ENCODE measurements at regions not wholly inside any gene's neighbourhood (a gene's known extent, or its start where the extent isn't known, plus 50 kb on each side); places are given as distances from the start of the nearest gene placed in this dataset.
"Not testable (repeated sequence)": the region's sequence is repeated elsewhere in the genome, so short reads cannot be mapped to it uniquely, and the experiment has no call there.

GRCh38 chr2:131641414-131642206 lies 113.9 kb downstream of the CCDC74A start:
- H3K27ac ChIP-seq (ENCODE audit: low read length): no peak overlapping the region
- no peaks in the 10 kb centered on the region for H3K9me3 ChIP-seq (ENCODE audit: control insufficient read depth in 1 of 2, low read length in 2 of 2)
- H3K36me3 ChIP-seq (ENCODE audit: control insufficient read depth in 1 of 2, insufficient read depth in 2 of 2, low read length in 2 of 2): no peaks in the 10 kb centered on the region
- H3K4me3 ChIP-seq (ENCODE audit: low read depth in 1 of 2, low read length in 2 of 2): no peak overlapping the region
- no peaks in the 10 kb centered on the region for H3K4me1 ChIP-seq (ENCODE audit: control insufficient read depth in 1 of 2, insufficient read depth in 2 of 2, low read length in 2 of 2)
- H3K27me3 ChIP-seq (ENCODE audit: low read depth, low read length): no peaks in the 10 kb centered on the region

GRCh38 chr2:131643180-131643579 lies 115.5 kb downstream of the CCDC74A start:
- H3K4me1 ChIP-seq (ENCODE audit: control insufficient read depth in 1 of 2, insufficient read depth in 2 of 2, low read length in 2 of 2); H3K36me3 ChIP-seq (ENCODE audit: control insufficient read depth in 1 of 2, insufficient read depth in 2 of 2, low read length in 2 of 2); H3K9me3 ChIP-seq (ENCODE audit: control insufficient read depth in 1 of 2, low read length in 2 of 2); H3K27me3 ChIP-seq (ENCODE audit: low read depth, low read length); H3K4me3 ChIP-seq (ENCODE audit: low read depth in 1 of 2, low read length in 2 of 2); H3K27ac ChIP-seq (ENCODE audit: low read length): not testable (repeated sequence)

GRCh38 chr2:131645177-131645765 lies 117.6 kb downstream of the CCDC74A start:
- Histone ChIP-seq H3K4me1 (ENCODE audit: control insufficient read depth in 1 of 2, insufficient read depth in 2 of 2, low read length in 2 of 2) (no peaks in the 10 kb centered on the region), H3K4me3 (ENCODE audit: low read depth in 1 of 2, low read length in 2 of 2) (no peak overlapping the region), H3K27ac (ENCODE audit: low read length) (no peak overlapping the region), H3K27me3 (ENCODE audit: low read depth, low read length) (no peaks in the 10 kb centered on the region), H3K9me3 (ENCODE audit: control insufficient read depth in 1 of 2, low read length in 2 of 2) (no peaks in the 10 kb centered on the region), H3K36me3 (ENCODE audit: control insufficient read depth in 1 of 2, insufficient read depth in 2 of 2, low read length in 2 of 2) (no peaks in the 10 kb centered on the region)

- H3K27ac ChIP-seq (ENCODE audit: low read length); H3K36me3 ChIP-seq (ENCODE audit: control insufficient read depth in 1 of 2, insufficient read depth in 2 of 2, low read length in 2 of 2); H3K27me3 ChIP-seq (ENCODE audit: low read depth, low read length); H3K4me1 ChIP-seq (ENCODE audit: control insufficient read depth in 1 of 2, insufficient read depth in 2 of 2, low read length in 2 of 2); H3K9me3 ChIP-seq (ENCODE audit: control insufficient read depth in 1 of 2, low read length in 2 of 2): not testable (repeated sequence)
- peak overlapping the region in 1 of 2 donors; percentile 47 for H3K4me3 ChIP-seq (ENCODE audit: low read depth in 1 of 2, low read length in 2 of 2)
Measured at GRCh38 chr2:131646220-131646619, 118.5 kb downstream of the CCDC74A start.

- Histone ChIP-seq H3K27me3 (ENCODE audit: low read depth, low read length) (no peaks in the 10 kb centered on the region), H3K27ac (ENCODE audit: low read length) (no peak overlapping the region), H3K4me1 (ENCODE audit: control insufficient read depth in 1 of 2, insufficient read depth in 2 of 2, low read length in 2 of 2) (no peaks in the 10 kb centered on the region), H3K4me3 (ENCODE audit: low read depth in 1 of 2, low read length in 2 of 2) (peak overlapping the region in 1 of 2 donors; percentile 47), H3K36me3 (ENCODE audit: control insufficient read depth in 1 of 2, insufficient read depth in 2 of 2, low read length in 2 of 2) (no peaks in the 10 kb centered on the region), H3K9me3 (ENCODE audit: control insufficient read depth in 1 of 2, low read length in 2 of 2) (no peaks in the 10 kb centered on the region)
Measured at GRCh38 chr2:131646669-131647297, 119.1 kb downstream of the CCDC74A start.

- not testable (repeated sequence) for H3K4me1 ChIP-seq (ENCODE audit: control insufficient read depth in 1 of 2, insufficient read depth in 2 of 2, low read length in 2 of 2); H3K9me3 ChIP-seq (ENCODE audit: control insufficient read depth in 1 of 2, low read length in 2 of 2); H3K4me3 ChIP-seq (ENCODE audit: low read depth in 1 of 2, low read length in 2 of 2); H3K27me3 ChIP-seq (ENCODE audit: low read depth, low read length); H3K36me3 ChIP-seq (ENCODE audit: control insufficient read depth in 1 of 2, insufficient read depth in 2 of 2, low read length in 2 of 2); H3K27ac ChIP-seq (ENCODE audit: low read length)
Measured at GRCh38 chr2:131648565-131648964, 120.9 kb downstream of the CCDC74A start.

- H3K36me3 ChIP-seq (ENCODE audit: control insufficient read depth in 1 of 2, insufficient read depth in 2 of 2, low read length in 2 of 2); H3K27me3 ChIP-seq (ENCODE audit: low read depth, low read length); H3K9me3 ChIP-seq (ENCODE audit: control insufficient read depth in 1 of 2, low read length in 2 of 2); H3K4me1 ChIP-seq (ENCODE audit: control insufficient read depth in 1 of 2, insufficient read depth in 2 of 2, low read length in 2 of 2); H3K4me3 ChIP-seq (ENCODE audit: low read depth in 1 of 2, low read length in 2 of 2); H3K27ac ChIP-seq (ENCODE audit: low read length): not testable (repeated sequence)
Measured at GRCh38 chr2:131652246-131652645, 124.6 kb downstream of the CCDC74A start.

- H3K4me3 ChIP-seq (ENCODE audit: low read depth in 1 of 2, low read length in 2 of 2); H3K4me1 ChIP-seq (ENCODE audit: control insufficient read depth in 1 of 2, insufficient read depth in 2 of 2, low read length in 2 of 2); H3K27ac ChIP-seq (ENCODE audit: low read length): not testable (repeated sequence)
Measured at GRCh38 chr2:131654107-131654506, 126.4 kb downstream of the CCDC74A start.

GRCh38 chr2:131656816-131657633 lies 129.3 kb downstream of the CCDC74A start:
- no peaks in the 10 kb centered on the region for H3K4me1 ChIP-seq (ENCODE audit: control insufficient read depth in 1 of 2, insufficient read depth in 2 of 2, low read length in 2 of 2)
- no peak overlapping the region for H3K27ac ChIP-seq (ENCODE audit: low read length)
- no peaks in the 10 kb centered on the region for H3K36me3 ChIP-seq (ENCODE audit: control insufficient read depth in 1 of 2, insufficient read depth in 2 of 2, low read length in 2 of 2)
- H3K27me3 ChIP-seq (ENCODE audit: low read depth, low read length): no peaks in the 10 kb centered on the region
- H3K4me3 ChIP-seq (ENCODE audit: low read depth in 1 of 2, low read length in 2 of 2): no peak overlapping the region
- H3K9me3 ChIP-seq (ENCODE audit: control insufficient read depth in 1 of 2, low read length in 2 of 2): no peaks in the 10 kb centered on the region

More at GRCh38 chr2:131654107-131654506, 126.4 kb downstream of the CCDC74A start:
- H3K9me3 ChIP-seq (ENCODE audit: control insufficient read depth in 1 of 2, low read length in 2 of 2); H3K36me3 ChIP-seq (ENCODE audit: control insufficient read depth in 1 of 2, insufficient read depth in 2 of 2, low read length in 2 of 2); H3K27me3 ChIP-seq (ENCODE audit: low read depth, low read length): not testable (repeated sequence)

- H3K9me3 ChIP-seq (ENCODE audit: control insufficient read depth in 1 of 2, low read length in 2 of 2): no peaks in the 10 kb centered on the region
- H3K4me3 ChIP-seq (ENCODE audit: low read depth in 1 of 2, low read length in 2 of 2): no peak overlapping the region
- H3K36me3 ChIP-seq (ENCODE audit: control insufficient read depth in 1 of 2, insufficient read depth in 2 of 2, low read length in 2 of 2): no peaks in the 10 kb centered on the region
- H3K4me1 ChIP-seq (ENCODE audit: control insufficient read depth in 1 of 2, insufficient read depth in 2 of 2, low read length in 2 of 2): no peaks in the 10 kb centered on the region
- H3K27ac ChIP-seq (ENCODE audit: low read length): no peak overlapping the region
- H3K27me3 ChIP-seq (ENCODE audit: low read depth, low read length): no peaks in the 10 kb centered on the region
Measured at GRCh38 chr2:131657895-131658768, 130.4 kb downstream of the CCDC74A start.

Data from muscle layer of duodenum (tissue), 2 donors.